GM18861 (cell line): ENCODE measurements at regions not wholly inside any gene's neighbourhood (a gene's known extent, or its start where the extent isn't known, plus 50 kb on each side); places are given as distances from the start of the nearest gene placed in this dataset.

Experiments used
- ATAC-seq: cut with Tn5 transposase; IDR thresholded peaks from one replicate; pipeline ENCODE4 v1.9.1; 2021; ENCODE audit not compliant: unreplicated experiment

- ATAC-seq = no peak
Observed at GRCh38 chr2:236887531-236887930, 198.2 kb upstream of the COPS8 start.

GRCh38 chr2:236887953-236888793 lies 197.5 kb upstream of the COPS8 start:
- no peak for ATAC-seq

- ATAC-seq = no peak
Observed at GRCh38 chr2:236888794-236889780, 196.6 kb upstream of the COPS8 start.

GRCh38 chr2:236889791-236890704 lies 195.6 kb upstream of the COPS8 start:
- no peak for ATAC-seq

GRCh38 chr2:236892721-236893120 lies 193.0 kb upstream of the COPS8 start:
- no peak for ATAC-seq

- no peak for ATAC-seq
Observed at GRCh38 chr2:236894791-236895190, 190.9 kb upstream of the COPS8 start.

GRCh38 chr2:236895497-236895896 lies 190.2 kb upstream of the COPS8 start:
- ATAC-seq = no peak

- no peak for ATAC-seq
Observed at GRCh38 chr2:236896688-236897087, 189.0 kb upstream of the COPS8 start.

GRCh38 chr2:236899146-236899545 lies 186.5 kb upstream of the COPS8 start:
- no peak for ATAC-seq

- ATAC-seq = no peak
Observed at GRCh38 chr2:236899950-236900640, 185.6 kb upstream of the COPS8 start.

- no peak for ATAC-seq
Observed at GRCh38 chr2:236901956-236902355, 183.7 kb upstream of the COPS8 start.

GRCh38 chr2:236903978-236904377 lies 181.7 kb upstream of the COPS8 start:
- ATAC-seq = no peak

- no peak for ATAC-seq
Observed at GRCh38 chr2:236904389-236905263, 181.1 kb upstream of the COPS8 start.

GRCh38 chr2:236905976-236906375 lies 179.7 kb upstream of the COPS8 start:
- ATAC-seq = no peak

GRCh38 chr2:236908439-236909192 lies 177.1 kb upstream of the COPS8 start:
- ATAC-seq = no peak

GRCh38 chr2:236909193-236909504 lies 176.5 kb upstream of the COPS8 start:
- ATAC-seq = no peak

GRCh38 chr2:236909802-236910201 lies 175.9 kb upstream of the COPS8 start:
- ATAC-seq = no peak

GRCh38 chr2:236910781-236911495 lies 174.8 kb upstream of the COPS8 start:
- no peak for ATAC-seq
